ENCODE measurements at regions not wholly inside any gene's neighbourhood (a gene's known extent, or its start where the extent isn't known, plus 50 kb on each side); places are given as distances from the start of the nearest gene placed in this dataset.

DNA sequence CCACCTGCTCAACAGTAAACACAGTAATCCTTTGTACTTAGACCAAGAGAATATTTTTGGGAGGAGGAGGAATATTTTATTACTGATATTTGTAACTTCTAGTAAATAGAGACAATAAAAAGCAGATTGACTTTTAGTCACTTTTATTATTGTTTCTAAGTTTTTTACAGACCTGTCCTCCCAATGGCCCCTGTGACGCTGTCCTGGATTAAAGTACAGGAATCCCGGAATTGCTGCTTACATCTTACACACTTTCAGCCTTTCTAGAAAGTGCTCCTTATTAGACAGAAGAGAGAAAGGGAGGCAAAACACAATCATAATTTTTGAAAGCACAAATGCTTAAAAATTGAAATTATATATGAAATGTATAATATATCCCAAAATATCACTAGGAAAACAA lies 86.4 kb upstream of the PRKG1 start:
- H3K4me3 ChIP-seq (ENCODE audit: low read depth, low read length), result no peak overlapping the region
- TF ChIP-seq, protein P1, sequence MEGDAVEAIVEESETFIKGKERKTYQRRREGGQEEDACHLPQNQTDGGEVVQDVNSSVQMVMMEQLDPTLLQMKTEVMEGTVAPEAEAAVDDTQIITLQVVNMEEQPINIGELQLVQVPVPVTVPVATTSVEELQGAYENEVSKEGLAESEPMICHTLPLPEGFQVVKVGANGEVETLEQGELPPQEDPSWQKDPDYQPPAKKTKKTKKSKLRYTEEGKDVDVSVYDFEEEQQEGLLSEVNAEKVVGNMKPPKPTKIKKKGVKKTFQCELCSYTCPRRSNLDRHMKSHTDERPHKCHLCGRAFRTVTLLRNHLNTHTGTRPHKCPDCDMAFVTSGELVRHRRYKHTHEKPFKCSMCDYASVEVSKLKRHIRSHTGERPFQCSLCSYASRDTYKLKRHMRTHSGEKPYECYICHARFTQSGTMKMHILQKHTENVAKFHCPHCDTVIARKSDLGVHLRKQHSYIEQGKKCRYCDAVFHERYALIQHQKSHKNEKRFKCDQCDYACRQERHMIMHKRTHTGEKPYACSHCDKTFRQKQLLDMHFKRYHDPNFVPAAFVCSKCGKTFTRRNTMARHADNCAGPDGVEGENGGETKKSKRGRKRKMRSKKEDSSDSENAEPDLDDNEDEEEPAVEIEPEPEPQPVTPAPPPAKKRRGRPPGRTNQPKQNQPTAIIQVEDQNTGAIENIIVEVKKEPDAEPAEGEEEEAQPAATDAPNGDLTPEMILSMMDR (IDR thresholded peaks at IDR 0.05; ENCODE audit: control insufficient read depth, extremely low read depth, insufficient read depth), result no peak
- no peak for DNase-seq (ENCODE audit: low read depth)

DNA sequence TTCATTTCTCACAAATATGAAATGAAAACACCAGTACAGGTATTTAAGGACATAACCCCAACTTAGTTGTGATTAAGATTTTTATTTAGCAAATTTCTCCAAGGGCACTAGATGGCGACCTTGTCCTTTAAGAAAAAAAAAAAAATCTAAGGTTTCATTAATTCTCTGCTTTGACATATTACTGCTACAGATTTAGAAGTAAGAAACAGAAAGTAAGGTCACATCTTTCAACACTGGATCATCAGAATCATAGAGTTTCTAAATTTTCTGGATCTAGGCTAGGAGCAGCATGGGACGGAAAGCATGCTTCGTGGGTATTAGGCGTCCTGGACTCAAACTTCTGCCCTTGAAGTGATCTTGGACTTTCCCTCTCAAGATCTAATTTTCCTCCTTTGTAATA lies 85.5 kb upstream of the PRKG1 start:
- no peak overlapping the region for H3K4me3 ChIP-seq (ENCODE audit: low read depth, low read length)
- no peak for DNase-seq (ENCODE audit: low read depth)
- TF ChIP-seq, protein P1 (IDR thresholded peaks at IDR 0.05; ENCODE audit: control insufficient read depth, extremely low read depth, insufficient read depth), result peak; percentile 39

DNA sequence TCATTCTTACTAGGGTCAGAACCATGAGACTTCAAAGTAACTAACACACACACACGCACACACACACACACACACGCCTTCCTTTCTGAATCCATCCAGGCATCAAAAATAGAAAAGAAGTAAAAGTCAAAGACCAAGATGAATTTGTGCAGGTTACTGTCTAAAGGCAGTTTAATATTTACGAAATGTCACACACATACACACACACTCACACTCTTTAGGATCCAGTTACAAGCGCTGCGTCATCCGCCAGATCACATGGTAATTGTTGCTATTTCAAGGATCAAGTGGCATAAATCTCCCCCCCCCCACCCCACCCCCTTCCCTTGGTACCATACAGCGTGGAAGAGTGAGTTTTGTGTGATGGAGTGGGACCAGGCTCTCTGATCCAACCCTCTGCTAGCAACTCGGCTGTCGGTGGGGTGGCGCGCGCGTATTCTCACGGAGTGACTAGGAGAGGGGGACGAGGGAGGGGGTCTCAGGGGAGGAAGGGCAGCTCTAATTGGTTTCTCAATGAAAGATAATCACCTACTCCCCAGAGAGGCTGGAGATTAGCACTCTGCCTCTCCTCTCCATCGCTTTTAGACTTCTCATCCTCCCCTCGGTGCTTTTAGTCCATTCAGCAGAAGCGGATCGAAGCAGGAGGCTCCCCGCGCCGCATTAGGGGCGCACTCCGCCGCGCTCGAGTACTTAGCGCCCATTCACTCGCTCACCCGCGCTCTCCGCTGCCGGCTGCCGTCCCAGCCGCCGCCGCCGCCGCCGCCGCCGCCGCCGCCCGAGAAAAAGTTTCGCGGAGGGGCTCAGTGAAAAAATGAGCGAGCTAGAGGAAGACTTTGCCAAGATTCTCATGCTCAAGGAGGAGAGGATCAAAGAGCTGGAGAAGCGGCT lies 83.5 kb upstream of the PRKG1 start:
- TF ChIP-seq, protein P1 (IDR thresholded peaks at IDR 0.05; ENCODE audit: control insufficient read depth, extremely low read depth, insufficient read depth), result no peak
- H3K4me3 ChIP-seq (ENCODE audit: low read depth, low read length), result no peak overlapping the region
- DNase-seq (ENCODE audit: low read depth), result no peak

DNA sequence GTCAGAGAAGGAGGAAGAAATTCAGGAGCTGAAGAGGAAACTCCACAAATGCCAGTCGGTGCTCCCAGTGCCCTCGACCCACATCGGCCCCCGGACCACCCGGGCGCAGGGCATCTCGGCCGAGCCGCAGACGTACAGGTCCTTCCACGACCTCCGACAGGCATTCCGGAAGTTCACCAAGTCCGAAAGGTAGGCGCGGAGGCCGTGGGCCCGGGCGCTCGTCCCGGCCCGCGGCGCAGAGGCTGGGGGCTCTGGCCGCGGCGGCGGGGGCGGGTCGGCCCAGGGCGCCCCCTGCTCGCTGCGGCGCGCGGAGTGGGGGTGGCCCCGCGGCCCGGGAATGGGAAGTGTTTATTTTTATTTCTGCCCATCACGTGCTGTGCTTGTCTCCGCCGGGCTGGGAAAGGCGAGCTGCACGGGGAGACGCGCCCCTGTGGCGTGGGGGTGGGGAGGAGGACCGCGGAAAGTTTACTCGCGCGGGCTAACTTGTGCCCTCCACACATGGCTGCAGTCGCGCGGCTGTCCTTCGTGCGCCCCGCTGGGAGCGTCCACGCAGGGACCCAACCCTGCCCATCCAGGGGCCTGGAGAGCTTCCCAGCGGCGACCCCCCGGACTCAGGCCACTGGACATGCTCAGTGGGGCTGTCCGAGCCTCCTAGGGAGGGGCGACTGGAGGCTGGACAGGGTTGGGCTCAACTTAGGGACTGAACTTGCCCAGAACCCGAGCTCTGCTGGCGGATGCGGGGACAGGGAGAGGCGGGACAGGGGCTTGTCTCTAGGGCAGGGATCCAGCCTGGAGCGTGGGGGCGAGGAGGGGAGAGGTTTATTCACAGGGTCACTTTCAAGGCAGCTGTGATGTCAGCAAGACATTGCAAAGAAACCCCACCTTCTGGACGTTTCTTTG lies 82.6 kb upstream of the PRKG1 start:
- no peak overlapping the region for H3K4me3 ChIP-seq (ENCODE audit: low read depth, low read length)

DNA sequence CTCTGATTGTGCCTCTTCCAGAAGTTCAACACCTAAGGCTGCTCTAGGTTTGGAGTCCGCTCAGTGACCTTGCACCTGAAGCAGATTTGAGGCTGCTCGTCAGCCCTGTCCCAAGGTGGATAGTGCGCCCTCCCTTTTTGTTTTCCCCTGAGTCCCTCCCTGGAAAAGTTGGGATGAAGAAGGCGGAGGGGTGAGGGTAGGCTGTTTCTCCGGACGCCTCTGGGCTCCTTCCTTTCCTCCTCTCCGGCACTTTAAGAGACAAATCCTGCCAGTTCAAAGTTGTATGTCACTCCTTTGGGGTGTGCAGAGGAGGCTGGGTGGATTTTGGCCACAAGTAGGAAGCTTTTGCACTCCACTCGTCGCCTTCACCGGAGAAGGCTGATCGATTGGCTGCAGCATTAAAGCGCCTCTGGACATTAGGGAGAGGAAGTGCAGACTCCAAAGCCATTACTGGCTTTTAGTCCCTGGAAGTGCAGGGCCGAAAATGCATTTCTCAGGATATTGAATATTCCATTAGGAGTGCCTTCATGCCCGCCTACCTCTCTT lies 81.9 kb upstream of the PRKG1 start:
- TF ChIP-seq, protein P1 (IDR thresholded peaks at IDR 0.05; ENCODE audit: control insufficient read depth, extremely low read depth, insufficient read depth), result no peak
- DNase-seq (ENCODE audit: low read depth), result no peak
- H3K4me3 ChIP-seq (ENCODE audit: low read depth, low read length), result no peak overlapping the region

More for the DNA sequence above, 82.6 kb upstream of the PRKG1 start:
- TF ChIP-seq, protein P1 (IDR thresholded peaks at IDR 0.05; ENCODE audit: control insufficient read depth, extremely low read depth, insufficient read depth), result no peak
- no peak for DNase-seq (ENCODE audit: low read depth)

DNA sequence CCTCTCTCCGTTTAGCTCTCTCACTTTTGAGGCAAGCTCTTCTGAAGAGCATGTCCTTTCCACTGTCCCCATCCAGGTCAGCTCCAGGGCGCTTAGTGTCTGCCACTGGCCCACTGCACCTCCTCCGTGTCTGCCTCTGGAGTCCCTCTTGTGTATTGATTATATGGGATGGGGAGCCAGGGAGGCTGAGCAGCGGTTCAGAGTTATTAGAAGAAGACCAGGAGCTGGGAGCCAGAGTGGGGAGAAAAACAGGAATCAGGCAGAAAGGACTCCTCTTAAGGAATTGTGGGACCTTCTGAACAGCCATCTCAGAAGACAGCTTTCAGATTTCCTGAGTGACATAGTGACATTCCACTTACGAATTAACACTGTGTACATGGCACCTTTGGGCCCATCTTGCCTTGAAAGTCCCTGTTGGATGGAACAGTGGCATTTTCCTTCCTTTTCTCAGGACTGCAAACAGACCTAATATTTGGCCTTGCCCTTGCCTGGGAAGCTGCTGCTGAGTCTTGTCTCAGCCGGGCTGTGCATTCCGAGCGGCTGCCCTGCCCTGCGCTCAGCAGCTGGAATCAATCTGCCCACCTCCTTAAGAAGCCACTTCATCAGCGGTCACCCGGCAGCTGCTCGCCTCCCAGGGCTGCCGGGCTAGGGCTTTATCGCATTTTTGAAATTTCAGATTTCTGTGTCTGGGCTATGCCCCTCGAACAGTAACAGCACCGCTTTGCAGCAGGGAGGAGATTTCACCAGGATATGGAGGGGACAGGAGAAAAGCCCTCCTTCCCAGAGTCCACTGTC lies 81.1 kb upstream of the PRKG1 start:
- DNase-seq (ENCODE audit: low read depth), result no peak
- H3K4me3 ChIP-seq (ENCODE audit: low read depth, low read length), result no peak overlapping the region
- TF ChIP-seq, protein P1 (IDR thresholded peaks at IDR 0.05; ENCODE audit: control insufficient read depth, extremely low read depth, insufficient read depth), result no peak

Data from LNCaP clone FGC (cell line).